IMR-90 (cell line): ENCODE measurements at regions not wholly inside any gene's neighbourhood (a gene's known extent, or its start where the extent isn't known, plus 50 kb on each side); places are given as distances from the start of the nearest gene placed in this dataset.

Experiments used
- ATAC-seq: fragments of 200-7000 bp; cut with Tn5 transposase; 2 replicates; pipeline ENCODE4 v1.9.1; 2020; ENCODE audit warnings: low read depth, mild to moderate bottlenecking, moderate library complexity
- BruUV-seq: library from RNA; stranded (reverse); fragments of 400-500 nt; replicated peaks from 2 replicates; lab custom pipeline; 2021; lab: Mats Ljungman, UMichigan
- CTCF ChIA-PET: fragments of 300-600 bp; formaldehyde crosslinking; extraction: SDS; loops from one replicate; lab custom pipeline; 2021; ENCODE audit warnings: antibody characterized with exemption; lab: Yijun Ruan, JAX
- POLR2A ChIA-PET: fragments of 300-600 bp; sonication (Branson Sonifier 250); formaldehyde crosslinking; loops from one replicate; lab custom pipeline; 2022; ENCODE audit warnings: antibody characterized with exemption; ENCODE audit not compliant: unreplicated experiment; lab: Charles Lee
- DNase-seq: peaks from one replicate; pipeline ENCODE4 v3.0.0; 2013
- H2AFZ ChIP-seq: replicated peaks from 2 replicates; pipeline ENCODE3; 2013; ENCODE audit warnings: low read length, mild to moderate bottlenecking; ENCODE audit not compliant: poor library complexity
- H2AK5ac ChIP-seq: 2 replicates; pipeline ENCODE4 v1.6.1; 2013; ENCODE audit warnings: low read depth, low read length, inconsistent platforms
- H2AK9ac ChIP-seq: replicated peaks from 2 replicates; pipeline ENCODE3; 2013; ENCODE audit warnings: mild to moderate bottlenecking, low read depth, low read length, moderate library complexity; ENCODE audit not compliant: poor library complexity
- H2BK120ac ChIP-seq: 2 replicates; pipeline ENCODE4 v1.6.1; 2013; ENCODE audit warnings: low read depth, low read length, inconsistent platforms
- H2BK15ac ChIP-seq: 3 replicates; pipeline ENCODE4 v1.6.1; 2013; ENCODE audit warnings: low read depth, low read length, inconsistent platforms
- H2BK20ac ChIP-seq: 2 replicates; pipeline ENCODE4 v1.6.1; 2013; ENCODE audit warnings: low read depth, mild to moderate bottlenecking, inconsistent platforms, low read length, moderate library complexity
- H2BK5ac ChIP-seq: 2 replicates; pipeline ENCODE4 v1.6.1; 2013; ENCODE audit warnings: mild to moderate bottlenecking, low read depth, low read length, inconsistent platforms; ENCODE audit not compliant: poor library complexity, severe bottlenecking
- H3K14ac ChIP-seq: replicated peaks from 2 replicates; pipeline ENCODE4 v1.6.1; 2013; ENCODE audit warnings: low read depth, low read length, inconsistent platforms
- H3K18ac ChIP-seq: 2 replicates; pipeline ENCODE4 v1.6.1; 2013; ENCODE audit warnings: low read depth, low read length, control low read depth
- H3K23ac ChIP-seq: 2 replicates; pipeline ENCODE4 v1.6.1; 2013; ENCODE audit warnings: low read depth, low read length, inconsistent platforms
- H3K27ac ChIP-seq: 2 replicates; pipeline ENCODE4 v1.5.1; 2013; ENCODE audit warnings: mild to moderate bottlenecking, control low read depth, low read length; ENCODE audit not compliant: insufficient read depth
- H3K27me3 ChIP-seq: 2 replicates; pipeline ENCODE4 v1.6.1; 2013; ENCODE audit warnings: low read length; ENCODE audit not compliant: control insufficient read depth, insufficient read depth
- H3K36me3 ChIP-seq: 2 replicates; pipeline ENCODE4 v1.6.1; 2013; ENCODE audit warnings: low read length, mixed read lengths; ENCODE audit not compliant: control insufficient read depth, insufficient read depth
- H3K4ac ChIP-seq: 2 replicates; pipeline ENCODE4 v1.6.1; 2013; ENCODE audit warnings: low read depth, low read length, inconsistent platforms
- H3K4me1 ChIP-seq: 2 replicates; pipeline ENCODE4 v1.6.1; 2013; ENCODE audit warnings: low read length, mixed read lengths; ENCODE audit not compliant: control insufficient read depth, insufficient read depth
- H3K4me2 ChIP-seq: 2 replicates; pipeline ENCODE4 v1.6.1; 2013; ENCODE audit warnings: low read depth, mild to moderate bottlenecking, control low read depth, low read length, moderate library complexity
- H3K4me3 ChIP-seq: 2 replicates; pipeline ENCODE4 v1.5.1; 2013; ENCODE audit warnings: low read depth, mild to moderate bottlenecking, control low read depth, low read length, moderate library complexity; ENCODE audit not compliant: insufficient read depth
- H3K56ac ChIP-seq: 2 replicates; pipeline ENCODE4 v1.6.1; 2013; ENCODE audit warnings: low read length, inconsistent platforms; ENCODE audit not compliant: insufficient read depth; ENCODE audit errors: extremely low read depth
- H3K79me1 ChIP-seq, 2 experiments: 2 replicates each; pipeline ENCODE4 v1.6.1; 2013; ENCODE audit warnings: low read length in 2 of 2, inconsistent platforms in 1 of 2, low read depth in 1 of 2
- H3K9ac ChIP-seq: 2 replicates; pipeline ENCODE4 v1.6.1; 2013; ENCODE audit warnings: low read depth, low read length, control low read depth
- H3K9me1 ChIP-seq: 2 replicates; pipeline ENCODE4 v1.6.1; 2013; ENCODE audit warnings: low read length, inconsistent platforms; ENCODE audit not compliant: insufficient read depth
- H3K9me3 ChIP-seq: 2 replicates; pipeline ENCODE4 v1.6.1; 2013; ENCODE audit warnings: low read length; ENCODE audit not compliant: control insufficient read depth, insufficient read depth
- H4K20me1 ChIP-seq: 2 replicates; pipeline ENCODE4 v1.6.1; 2013; ENCODE audit warnings: low read length, inconsistent platforms; ENCODE audit not compliant: insufficient read depth
- H4K5ac ChIP-seq: 2 replicates; pipeline ENCODE4 v1.6.1; 2013; ENCODE audit warnings: mild to moderate bottlenecking, low read depth, low read length, control low read depth
- H4K8ac ChIP-seq, 2 experiments: 2 replicates each; pipeline ENCODE4 v1.6.1; 2013; ENCODE audit warnings: low read depth in 2 of 2, low read length in 2 of 2, control low read depth in 1 of 2, inconsistent platforms in 1 of 2
- H4K91ac ChIP-seq: 2 replicates; pipeline ENCODE4 v1.6.1; 2013; ENCODE audit warnings: low read depth, low read length, inconsistent platforms; ENCODE audit not compliant: insufficient read depth
- BHLHE40 ChIP-seq: fragments of 150-350 bp; IDR thresholded peaks from 2 replicates; pipeline ENCODE4 v1.6.1; 2016; ENCODE audit warnings: mild to moderate bottlenecking, low read depth, low read length
- CEBPB ChIP-seq: IDR thresholded peaks from 2 replicates; pipeline ENCODE4 v1.6.1; 2012; ENCODE audit warnings: low read depth, low read length, improper control_type of control experiment
- FOS ChIP-seq: fragments of 150-350 bp; IDR thresholded peaks from 2 replicates; pipeline ENCODE4 v1.6.1; 2016; ENCODE audit warnings: low read depth, low read length
- MAFK ChIP-seq: IDR thresholded peaks from 2 replicates; pipeline ENCODE4 v1.6.1; 2012; ENCODE audit warnings: low read depth, low read length, improper control_type of control experiment
- MAZ ChIP-seq: IDR thresholded peaks from 2 replicates; pipeline ENCODE4 v1.6.1; 2012; ENCODE audit warnings: low read depth, mild to moderate bottlenecking, low read length, improper control_type of control experiment, moderate library complexity, borderline replicate concordance
- MXI1 ChIP-seq: IDR thresholded peaks from 2 replicates; pipeline ENCODE4 v1.6.1; 2012; ENCODE audit warnings: low read depth, mild to moderate bottlenecking, low read length, moderate library complexity, borderline replicate concordance
- NFE2L2 ChIP-seq: fragments of 150-350 bp; IDR thresholded peaks from 2 replicates; pipeline ENCODE4 v1.6.1; 2016; ENCODE audit warnings: low read depth, mild to moderate bottlenecking, low read length
- POLR2A ChIP-seq: IDR thresholded peaks from 2 replicates; pipeline ENCODE4 v1.6.1; 2012; ENCODE audit warnings: mild to moderate bottlenecking, low read depth, low read length
- RAD21 ChIP-seq: IDR thresholded peaks from 2 replicates; pipeline ENCODE4 v1.6.1; 2012; ENCODE audit warnings: low read length, improper control_type of control experiment
- RCOR1 ChIP-seq: IDR thresholded peaks from 2 replicates; pipeline ENCODE4 v1.6.1; 2012; ENCODE audit warnings: mild to moderate bottlenecking, low read length, improper control_type of control experiment; ENCODE audit not compliant: insufficient replicate concordance
- RFX5 ChIP-seq: IDR thresholded peaks from 2 replicates; pipeline ENCODE4 v1.8.0; 2012; ENCODE audit warnings: low read depth, mild to moderate bottlenecking, low read length, moderate library complexity
- SMC3 ChIP-seq: fragments of 150-350 bp; IDR thresholded peaks from 2 replicates; pipeline ENCODE4 v1.6.1; 2016; ENCODE audit warnings: low read depth, mild to moderate bottlenecking, antibody characterized with exemption, low read length, moderate library complexity
- WGBS, 2 experiments: methylation state at CpG; one replicate each; pipeline versions ENCODE4 v1.1.5 to v1.1.7; 2013; ENCODE audit warnings: missing lambda C conversion rate in 2 of 2; ENCODE audit not compliant: insufficient read length in 1 of 2; ENCODE audit errors: extremely low coverage in 2 of 2; 5-methylcytosine and 5-hydroxymethylcytosine counted together
- dilution Hi-C: fragments of 300-500 bp; cut with HindIII; formaldehyde crosslinking; loops from one replicate; pipeline ENCODE4 v1.14.3; 2018; ENCODE audit warnings: low sequenced_read_pairs; ENCODE audit not compliant: unreplicated experiment
- in situ Hi-C: fragments of 300-500 bp; cut with MboI; formaldehyde crosslinking; loops from 3 replicates; pipeline ENCODE4 v1.14.3; 2019; ENCODE audit warnings: low sequenced_read_pairs, inconsistent platforms, mixed read lengths
- intact Hi-C: fragments of 100-400 bp; cut with micrococcal nuclease; formaldehyde crosslinking; loops from 2 replicates; pipeline ENCODE4 v1.10.0; 2022
- TF ChIP-seq, protein P1 (sequence below): fragments of 150-350 bp; IDR thresholded peaks from 2 replicates; pipeline ENCODE4 v1.6.1; 2016; ENCODE audit warnings: low read depth, mild to moderate bottlenecking, low read length, moderate library complexity, borderline replicate concordance
- TF ChIP-seq, protein P2 (sequence below): conservative IDR thresholded peaks from 2 replicates; pipeline ENCODE4 v1.5.1; 2012; ENCODE audit warnings: mild to moderate bottlenecking, low read depth, low read length, improper control_type of control experiment
- TF ChIP-seq, protein P3 (sequence below): fragments of 150-350 bp; IDR thresholded peaks from 2 replicates; pipeline ENCODE4 v1.6.1; 2017; ENCODE audit warnings: mild to moderate bottlenecking, antibody characterized with exemption, low read length, low read depth

DNA sequence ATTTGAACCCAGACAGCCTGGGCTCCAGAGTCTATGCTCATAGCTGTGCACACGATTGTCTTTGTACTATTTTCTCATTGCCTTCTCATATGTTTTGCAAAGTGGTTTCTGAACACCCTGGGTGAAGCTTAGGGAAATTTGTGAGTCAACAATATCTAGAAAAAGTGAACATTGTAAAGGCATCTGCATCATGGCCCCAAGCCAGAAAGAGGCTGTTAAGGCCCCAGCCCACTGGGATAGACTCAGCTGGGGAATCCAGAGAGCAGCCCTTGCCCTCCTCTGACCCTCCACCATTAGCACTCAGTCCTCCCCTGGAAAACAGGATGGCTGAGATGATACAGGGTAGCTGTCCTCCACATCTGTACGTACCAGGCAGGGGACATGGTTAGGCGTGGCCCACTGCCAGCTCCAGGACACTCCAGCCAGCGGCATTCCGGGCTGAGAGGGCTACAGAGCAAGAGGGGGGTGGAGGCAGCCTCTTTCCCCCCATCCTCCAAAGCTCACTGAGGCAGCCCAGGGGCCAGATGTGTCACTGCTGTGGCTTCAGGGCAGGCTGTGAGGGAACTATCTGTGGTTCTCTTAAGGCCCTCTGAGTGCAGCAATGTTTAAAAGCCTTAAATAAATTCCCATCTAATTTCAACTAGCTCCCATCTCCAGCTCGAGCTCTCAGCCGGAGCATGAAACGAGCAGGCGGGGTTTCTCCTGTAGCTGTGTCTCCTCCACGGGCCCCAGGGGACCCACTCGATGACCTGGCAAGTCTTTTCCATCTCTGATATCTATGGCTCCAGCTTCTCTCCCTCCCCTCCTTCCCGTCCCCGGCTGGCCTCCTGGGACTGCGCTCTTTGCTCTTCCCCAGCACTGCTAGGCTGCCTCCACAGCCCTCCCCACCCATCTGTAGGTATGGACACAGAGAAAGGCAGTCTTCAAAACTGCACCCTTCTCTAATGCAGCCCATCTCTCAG is 209.4 kb upstream of the LRFN2 start:
- BruUV-seq, result no TSS peak
- H3K9me3 ChIP-seq, result no peaks in the 10 kb centered on the region
- no peak overlapping the region for H2BK15ac ChIP-seq
- no peak overlapping the region for H3K4me2 ChIP-seq
- H2AFZ ChIP-seq, result no peak overlapping the region
- no peaks in the 10 kb centered on the region for H4K20me1 ChIP-seq
- H3K9ac ChIP-seq, result no peak overlapping the region
- H2AK5ac ChIP-seq, result no peak overlapping the region
- H3K4me1 ChIP-seq, result no peaks in the 10 kb centered on the region
- no peak for DNase-seq
- no peak overlapping the region for H4K91ac ChIP-seq
- H3K18ac ChIP-seq, result no peak overlapping the region
- H4K5ac ChIP-seq, result no peak overlapping the region
- no peaks in the 10 kb centered on the region for H3K79me1 ChIP-seq
- H3K56ac ChIP-seq, result no peak overlapping the region
- H3K9me1 ChIP-seq, result no peaks in the 10 kb centered on the region
- intact Hi-C loops (no loop called here), in situ Hi-C loops (no loop called here), dilution Hi-C loops (no loop called here)
- H3K27me3 ChIP-seq, result peaks cover 3% of the 10 kb centered on the region
- H3K4ac ChIP-seq, result no peak overlapping the region
- ChIA-PET CTCF (no interaction called here), POLR2A (no interaction called here)
- no peak overlapping the region for H2AK9ac ChIP-seq
- H3K36me3 ChIP-seq, result no peaks in the 10 kb centered on the region
- H2BK120ac ChIP-seq, result no peak overlapping the region
- H3K23ac ChIP-seq, result no peak overlapping the region
- no peak overlapping the region for H4K8ac ChIP-seq
- H3K14ac ChIP-seq, result no peak overlapping the region
- WGBS, 2 experiments, result 50% methylated on average over 9 of the region's 14 CpGs; no CpG with 5 or more reads in 1 of the 2 experiments
- no peak overlapping the region for H3K27ac ChIP-seq
- H3K4me3 ChIP-seq, result no peak overlapping the region
- no peak for ATAC-seq
- H2BK20ac ChIP-seq, result no peak overlapping the region
- H2BK5ac ChIP-seq, result no peak overlapping the region
- TF ChIP-seq RCOR1 (no peak), BHLHE40 (no peak), FOS (no peak), SMC3 (no peak), MAFK (no peak), MXI1 (no peak), POLR2A (no peak), CEBPB (no peak), RAD21 (no peak), MAZ (no peak), RFX5 (no peak), NFE2L2 (no peak)
- TF ChIP-seq, protein P1, sequence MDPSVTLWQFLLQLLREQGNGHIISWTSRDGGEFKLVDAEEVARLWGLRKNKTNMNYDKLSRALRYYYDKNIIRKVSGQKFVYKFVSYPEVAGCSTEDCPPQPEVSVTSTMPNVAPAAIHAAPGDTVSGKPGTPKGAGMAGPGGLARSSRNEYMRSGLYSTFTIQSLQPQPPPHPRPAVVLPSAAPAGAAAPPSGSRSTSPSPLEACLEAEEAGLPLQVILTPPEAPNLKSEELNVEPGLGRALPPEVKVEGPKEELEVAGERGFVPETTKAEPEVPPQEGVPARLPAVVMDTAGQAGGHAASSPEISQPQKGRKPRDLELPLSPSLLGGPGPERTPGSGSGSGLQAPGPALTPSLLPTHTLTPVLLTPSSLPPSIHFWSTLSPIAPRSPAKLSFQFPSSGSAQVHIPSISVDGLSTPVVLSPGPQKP, result no peak
- TF ChIP-seq, protein P2, sequence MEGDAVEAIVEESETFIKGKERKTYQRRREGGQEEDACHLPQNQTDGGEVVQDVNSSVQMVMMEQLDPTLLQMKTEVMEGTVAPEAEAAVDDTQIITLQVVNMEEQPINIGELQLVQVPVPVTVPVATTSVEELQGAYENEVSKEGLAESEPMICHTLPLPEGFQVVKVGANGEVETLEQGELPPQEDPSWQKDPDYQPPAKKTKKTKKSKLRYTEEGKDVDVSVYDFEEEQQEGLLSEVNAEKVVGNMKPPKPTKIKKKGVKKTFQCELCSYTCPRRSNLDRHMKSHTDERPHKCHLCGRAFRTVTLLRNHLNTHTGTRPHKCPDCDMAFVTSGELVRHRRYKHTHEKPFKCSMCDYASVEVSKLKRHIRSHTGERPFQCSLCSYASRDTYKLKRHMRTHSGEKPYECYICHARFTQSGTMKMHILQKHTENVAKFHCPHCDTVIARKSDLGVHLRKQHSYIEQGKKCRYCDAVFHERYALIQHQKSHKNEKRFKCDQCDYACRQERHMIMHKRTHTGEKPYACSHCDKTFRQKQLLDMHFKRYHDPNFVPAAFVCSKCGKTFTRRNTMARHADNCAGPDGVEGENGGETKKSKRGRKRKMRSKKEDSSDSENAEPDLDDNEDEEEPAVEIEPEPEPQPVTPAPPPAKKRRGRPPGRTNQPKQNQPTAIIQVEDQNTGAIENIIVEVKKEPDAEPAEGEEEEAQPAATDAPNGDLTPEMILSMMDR, result no peak
- TF ChIP-seq, protein P3, sequence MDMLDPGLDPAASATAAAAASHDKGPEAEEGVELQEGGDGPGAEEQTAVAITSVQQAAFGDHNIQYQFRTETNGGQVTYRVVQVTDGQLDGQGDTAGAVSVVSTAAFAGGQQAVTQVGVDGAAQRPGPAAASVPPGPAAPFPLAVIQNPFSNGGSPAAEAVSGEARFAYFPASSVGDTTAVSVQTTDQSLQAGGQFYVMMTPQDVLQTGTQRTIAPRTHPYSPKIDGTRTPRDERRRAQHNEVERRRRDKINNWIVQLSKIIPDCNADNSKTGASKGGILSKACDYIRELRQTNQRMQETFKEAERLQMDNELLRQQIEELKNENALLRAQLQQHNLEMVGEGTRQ, result no peak
